NCI-H2081 (cell line): ENCODE measurements at regions not wholly inside any gene's neighbourhood (a gene's known extent, or its start where the extent isn't known, plus 50 kb on each side); places are given as distances from the start of the nearest gene placed in this dataset.

ENCODE experiments used
- DNase-seq, 2 experiments: peaks; one replicate each; lab custom pipeline; 2025; lab: John Stamatoyannopoulos, UW

DNA sequence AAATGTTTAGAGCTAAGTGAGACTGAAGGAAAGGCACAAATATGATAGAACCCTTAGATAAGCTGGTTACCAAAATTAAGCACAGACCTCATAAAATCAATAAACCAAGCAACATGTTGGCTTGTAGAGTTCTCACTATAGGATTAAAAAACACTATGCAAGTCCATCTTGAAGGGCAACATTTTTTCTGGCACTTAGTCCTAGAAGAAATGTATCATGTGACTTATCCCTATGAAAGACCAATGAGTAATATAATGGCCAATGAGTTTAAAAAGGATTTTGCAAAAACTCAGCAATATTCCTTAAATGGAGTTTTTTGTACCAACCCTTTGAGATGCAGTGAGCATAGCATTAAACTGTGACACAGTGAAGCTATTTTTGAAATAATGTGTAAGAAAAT is 216.3 kb upstream of the ADRA1B start:
- no peak for DNase-seq

DNA sequence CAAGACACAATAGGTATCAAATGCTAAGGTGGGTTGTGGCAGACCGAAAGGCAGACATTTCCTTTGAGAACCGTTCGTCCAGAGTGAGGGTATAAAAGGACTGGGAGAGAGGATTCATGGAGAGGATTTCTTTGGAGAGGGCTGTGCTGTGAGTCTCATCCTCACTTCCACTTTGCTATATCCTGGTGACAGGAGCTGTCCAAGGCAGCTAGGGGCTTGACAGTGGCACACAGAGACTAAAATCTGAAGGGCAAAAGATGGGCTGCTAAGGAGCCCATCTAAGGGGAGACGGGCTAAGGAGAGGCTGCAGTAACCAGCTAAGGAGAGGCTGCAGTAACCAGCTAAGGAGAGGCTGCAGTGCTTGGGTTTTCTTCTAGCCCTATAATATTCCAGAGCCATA is 214.0 kb upstream of the ADRA1B start:
- DNase-seq: no peak

DNA sequence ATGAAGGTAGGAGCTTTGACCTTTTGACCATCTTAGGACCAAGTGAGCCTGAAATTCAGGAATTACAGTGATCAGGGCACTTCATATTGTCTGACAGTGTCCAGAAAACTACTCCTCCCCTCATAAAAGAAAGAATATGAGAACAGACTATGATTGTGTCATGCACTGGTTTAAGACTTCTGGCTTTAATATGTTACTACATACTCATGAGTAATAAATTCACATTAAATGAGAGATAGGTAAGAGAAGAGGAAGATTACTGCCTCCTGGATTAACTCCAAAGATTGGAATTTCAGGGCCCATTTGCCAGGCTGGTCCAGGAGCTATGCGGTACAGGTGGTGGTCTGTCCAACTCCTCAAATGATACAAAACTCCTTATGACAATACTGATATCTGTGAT is 213.5 kb upstream of the ADRA1B start:
- DNase-seq: no peak

DNA sequence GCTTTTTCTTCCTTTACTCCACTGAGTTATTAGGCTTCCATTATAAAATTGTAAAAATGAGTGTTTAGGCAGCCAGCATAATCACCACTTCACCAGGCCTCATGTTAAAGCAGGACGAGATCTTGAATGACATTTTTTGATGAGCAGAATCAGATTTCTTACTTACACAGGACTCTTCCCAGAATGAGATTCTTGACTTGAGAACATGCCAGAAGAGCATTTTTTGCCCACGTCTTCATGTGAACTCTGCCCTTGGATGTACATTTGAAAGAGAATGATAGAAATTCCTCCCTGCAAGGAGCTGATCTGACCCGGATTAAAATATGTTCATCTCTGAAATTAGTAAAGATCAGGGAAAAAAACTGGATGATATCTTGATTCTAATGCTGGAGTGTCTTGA is 212.1 kb upstream of the ADRA1B start:
- DNase-seq: no peak

DNA sequence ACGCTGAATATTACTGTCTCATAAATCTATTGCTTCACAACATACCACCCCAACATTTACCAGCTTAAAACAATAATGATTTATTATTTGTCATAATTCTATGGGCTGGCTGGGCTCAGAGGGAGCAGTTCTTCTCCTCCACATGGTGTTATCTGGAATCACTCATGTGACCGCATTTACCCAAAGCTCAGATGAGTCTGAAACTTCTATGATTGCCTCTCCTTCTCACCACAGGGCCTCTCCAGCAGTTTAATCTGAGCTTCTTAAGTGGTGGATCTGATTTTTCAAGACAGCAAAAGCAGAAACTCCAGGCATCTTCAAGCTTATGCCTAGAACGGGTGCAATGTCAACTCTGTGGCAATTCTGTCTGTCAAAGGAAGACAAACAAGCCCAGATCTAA is 210.3 kb upstream of the ADRA1B start:
- no peak for DNase-seq

DNA sequence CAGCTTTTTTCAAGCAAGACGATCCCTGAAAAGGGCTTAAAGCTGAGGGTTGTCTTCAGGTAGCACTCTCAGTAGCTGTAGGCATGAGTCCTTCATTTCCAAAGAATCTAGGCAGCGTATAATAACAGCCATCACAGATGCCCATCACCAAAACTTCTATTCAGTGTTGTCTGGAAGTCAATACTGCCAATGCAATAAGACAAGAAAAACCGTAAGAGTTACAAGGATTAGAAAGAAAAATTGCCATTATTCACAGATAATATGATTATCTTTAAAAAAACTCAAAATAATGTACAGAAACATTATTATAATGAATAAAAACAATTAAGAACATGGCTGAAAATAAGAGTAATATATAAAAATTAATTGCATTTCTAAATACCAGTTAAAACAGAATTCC is 208.2 kb upstream of the ADRA1B start:
- DNase-seq: no peak

DNA sequence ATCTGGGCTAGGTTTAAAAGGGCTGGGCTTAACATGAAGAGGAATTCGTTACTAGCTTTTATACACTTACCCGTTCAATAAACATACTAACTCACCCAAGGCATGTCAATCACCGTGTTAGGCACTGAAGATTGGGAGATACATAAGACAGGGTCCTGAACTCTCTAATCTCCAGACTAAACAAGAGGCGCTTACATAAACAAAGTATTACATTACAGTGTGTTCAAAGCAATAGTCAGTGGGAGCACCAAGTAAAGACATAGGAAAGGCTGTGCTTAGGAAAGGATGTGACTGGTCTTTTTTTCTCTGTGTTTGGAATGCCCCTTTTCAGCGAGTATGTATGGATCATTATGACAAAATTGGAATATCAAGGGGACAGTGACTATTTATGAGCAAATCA is 203.6 kb upstream of the ADRA1B start:
- no peak for DNase-seq

DNA sequence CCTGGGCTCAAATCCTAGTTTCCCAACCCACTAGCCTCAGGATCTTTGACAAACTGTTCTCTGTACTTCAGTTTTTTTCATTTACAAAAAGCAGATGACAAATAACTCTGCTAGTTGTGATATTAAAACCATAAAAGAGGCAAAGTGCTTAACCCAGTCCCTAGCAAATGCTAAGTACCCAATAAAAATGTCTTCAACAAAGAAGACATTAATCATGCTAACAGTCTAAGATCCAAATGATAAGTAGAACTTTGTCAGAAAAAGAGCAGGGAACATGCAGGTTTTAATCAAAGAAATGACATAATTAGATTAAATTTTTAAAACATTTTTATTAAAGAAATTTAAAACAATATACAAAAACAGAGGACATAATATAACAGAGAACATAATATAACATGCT is 203.0 kb upstream of the ADRA1B start:
- no peak for DNase-seq

DNA sequence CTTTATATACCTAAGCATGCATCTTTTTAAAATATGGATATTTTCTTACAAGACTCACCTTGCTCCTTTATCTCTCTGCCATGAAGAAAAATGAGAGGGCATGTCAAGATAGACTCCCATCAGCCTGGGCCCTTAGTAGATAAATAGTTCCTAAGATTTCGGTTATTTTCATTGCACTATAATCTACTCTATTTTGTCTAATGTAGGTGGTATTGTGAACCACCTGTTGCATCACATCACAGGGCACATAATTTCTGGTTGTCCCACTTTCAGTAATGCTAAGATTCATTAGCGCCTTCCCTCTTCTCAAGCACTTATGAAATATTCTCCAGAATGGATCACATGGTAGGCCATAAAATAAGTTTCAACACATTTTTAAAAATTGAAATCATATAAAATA is 202.5 kb upstream of the ADRA1B start:
- no peak for DNase-seq

DNA sequence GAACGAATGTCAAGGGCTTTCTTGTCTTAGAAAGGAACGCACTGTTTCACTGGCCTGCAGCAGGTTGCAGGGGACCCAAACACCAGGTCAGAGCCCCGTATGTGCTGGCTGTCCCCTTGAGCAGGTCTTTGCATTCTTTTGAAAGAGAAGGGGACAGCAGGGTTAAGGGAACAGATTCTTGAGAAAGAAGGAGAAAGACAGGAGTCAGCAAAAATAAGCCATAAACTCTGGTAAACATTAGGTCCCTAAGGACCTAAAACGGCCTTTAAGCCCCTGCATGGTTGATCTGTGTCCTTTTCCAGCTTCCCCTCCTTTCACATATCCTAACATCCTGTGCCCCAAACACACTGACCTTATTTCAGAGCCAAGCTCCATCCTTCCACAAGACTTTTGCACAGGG is 190.8 kb upstream of the ADRA1B start:
- no peak for DNase-seq

DNA sequence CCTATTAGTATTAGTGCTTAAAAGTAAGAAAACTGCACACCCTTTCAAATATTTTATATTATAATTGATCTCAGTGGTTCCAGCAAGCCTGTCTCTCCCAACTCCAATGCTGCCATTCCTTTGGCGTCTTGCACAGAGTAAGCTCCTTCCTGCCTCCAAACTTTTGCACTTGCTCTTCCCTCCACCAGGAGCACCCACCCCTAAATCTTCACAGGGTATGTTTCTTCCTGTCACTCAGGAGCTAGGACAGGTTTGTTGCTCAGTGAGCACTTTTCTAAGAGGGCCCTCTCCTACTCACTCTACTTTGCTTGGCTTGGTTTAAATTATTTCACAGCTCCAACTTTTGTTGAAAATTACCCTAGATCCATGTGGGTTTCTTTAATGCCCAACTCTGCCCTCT is 189.1 kb upstream of the ADRA1B start:
- DNase-seq: no peak

DNA sequence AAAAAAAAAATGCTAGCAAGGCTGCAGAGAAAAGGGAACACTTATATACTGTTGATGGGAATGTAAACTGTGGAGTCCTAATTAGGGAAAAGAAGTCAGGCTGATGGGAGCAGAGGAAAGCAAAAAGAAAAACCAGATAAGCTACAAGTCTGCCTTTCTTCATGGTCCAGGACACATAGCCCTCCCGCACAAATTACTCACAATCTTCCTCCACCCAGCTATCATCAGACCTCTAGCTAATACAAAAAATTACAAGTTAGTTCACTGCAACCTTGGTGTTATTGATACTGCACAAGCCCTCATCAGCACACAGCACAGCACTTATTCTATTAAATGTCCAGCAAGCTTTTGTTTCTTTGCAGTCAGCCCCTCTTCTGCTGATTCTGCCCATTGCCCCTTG is 186.0 kb upstream of the ADRA1B start:
- DNase-seq: no peak

DNA sequence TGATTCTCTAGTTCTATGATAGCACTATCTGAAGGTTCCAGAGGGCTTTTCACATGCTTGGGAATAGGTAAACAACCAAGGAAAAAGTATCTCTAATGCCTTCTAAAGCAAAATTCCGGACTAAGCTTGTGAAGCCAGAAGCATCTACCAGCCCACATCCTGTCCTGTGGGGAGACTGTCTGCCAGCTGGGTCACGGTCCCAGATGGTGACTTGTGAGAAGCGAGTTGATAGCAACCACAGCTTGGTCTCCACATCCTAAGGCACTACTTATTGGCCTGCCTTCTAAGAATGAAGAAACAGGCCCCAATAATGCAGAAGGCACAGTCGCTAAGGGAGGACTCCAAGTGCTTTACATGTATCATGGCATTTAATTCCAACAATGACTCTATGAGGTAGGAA is 184.1 kb upstream of the ADRA1B start:
- DNase-seq: no peak

DNA sequence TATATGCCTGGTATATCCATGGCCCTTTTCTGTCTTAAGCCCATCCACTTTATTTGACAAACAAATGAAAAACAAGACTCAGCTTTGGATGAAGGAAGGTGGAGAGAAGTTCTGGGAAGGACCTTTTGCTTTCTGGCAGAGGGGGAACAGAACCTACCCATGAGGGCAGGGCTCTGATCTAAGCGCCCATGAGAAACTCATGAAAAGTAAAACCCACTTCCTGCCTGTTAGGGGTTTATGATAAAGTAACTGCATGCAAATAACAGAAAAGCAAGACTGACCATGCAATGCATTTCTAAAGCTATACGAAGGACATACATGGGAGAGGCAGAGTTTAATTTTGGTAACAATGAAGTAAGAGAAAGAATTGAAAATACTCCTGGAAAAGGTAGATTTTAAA is 181.9 kb upstream of the ADRA1B start:
- DNase-seq: no peak

DNA sequence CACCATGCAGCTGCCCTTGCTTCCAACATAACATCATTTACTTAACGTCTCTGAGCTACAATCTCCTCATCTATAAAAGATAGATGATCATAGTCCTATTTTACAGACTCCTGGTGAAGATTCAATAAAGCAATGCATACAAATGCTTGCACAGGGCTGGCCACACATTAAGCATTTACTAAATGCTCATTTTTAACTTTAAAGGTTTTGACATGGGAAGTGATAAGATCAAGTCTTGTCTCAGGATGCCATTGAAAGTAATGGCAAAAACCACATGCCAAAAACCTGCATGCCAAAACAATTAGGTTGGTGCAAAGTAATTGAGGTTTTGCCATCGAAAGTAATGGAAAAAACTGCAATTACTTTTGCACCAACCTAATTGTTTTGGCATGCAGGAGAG is 181.2 kb upstream of the ADRA1B start:
- no peak for DNase-seq

DNA sequence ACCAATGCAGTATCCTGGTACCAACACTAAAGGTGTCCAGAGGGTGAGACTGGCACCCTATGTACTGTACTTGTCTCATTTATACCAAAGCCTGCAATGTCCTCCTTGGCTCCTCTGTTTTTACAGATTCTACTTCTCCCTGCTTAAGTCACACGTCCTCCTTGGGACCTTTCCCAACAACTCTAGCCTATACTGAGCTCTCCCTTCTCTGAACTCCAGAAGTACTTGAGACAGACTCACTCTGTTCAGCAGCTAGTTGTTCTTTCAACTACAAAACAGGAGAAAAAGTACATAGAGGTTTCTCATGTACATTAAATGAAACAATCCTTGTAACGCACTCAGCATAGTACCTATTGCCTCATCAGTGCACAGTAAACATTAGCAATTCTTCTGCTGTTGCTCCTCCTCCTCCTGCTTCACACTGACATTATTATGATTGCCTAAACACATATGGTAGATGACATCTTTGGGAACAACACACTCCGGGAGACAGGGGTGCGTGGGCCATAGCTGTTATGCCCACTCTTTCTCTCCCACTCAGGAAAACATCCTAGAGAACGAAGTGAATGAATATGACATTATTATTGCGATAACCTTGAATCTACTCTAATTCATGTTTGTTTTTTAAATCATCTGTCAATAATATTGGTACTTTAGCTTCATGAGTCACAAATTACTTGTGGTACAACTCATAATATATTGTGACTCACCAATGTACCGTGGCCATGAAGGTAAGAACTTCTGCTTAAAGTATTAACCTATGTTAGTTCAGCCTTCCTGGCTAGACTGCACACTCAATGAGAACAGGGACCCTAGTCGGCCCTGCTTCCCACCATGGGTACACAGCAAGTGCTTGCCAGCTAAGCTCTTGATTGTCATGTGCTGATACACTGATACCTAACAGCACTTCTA is 180.3 kb upstream of the ADRA1B start:
- DNase-seq: no peak

DNA sequence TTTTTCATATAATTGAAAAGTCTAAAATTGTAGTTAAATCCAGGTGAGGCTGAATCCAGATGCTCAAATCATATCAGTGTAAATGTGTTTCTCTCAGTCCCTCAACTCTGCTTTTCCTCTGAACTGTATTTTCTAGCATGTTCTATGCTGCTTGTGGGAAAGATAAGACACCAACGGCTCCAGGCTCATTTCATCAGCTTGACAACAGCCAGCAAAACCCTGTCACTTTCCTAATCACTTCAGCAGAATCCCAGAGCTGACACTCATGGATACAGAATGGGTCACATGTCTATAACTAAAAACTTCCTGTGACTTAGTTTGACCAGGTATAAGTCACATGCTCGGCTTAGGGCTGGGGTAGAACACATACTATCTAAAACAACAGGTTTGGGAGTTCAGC is 179.4 kb upstream of the ADRA1B start:
- DNase-seq: no peak

DNA sequence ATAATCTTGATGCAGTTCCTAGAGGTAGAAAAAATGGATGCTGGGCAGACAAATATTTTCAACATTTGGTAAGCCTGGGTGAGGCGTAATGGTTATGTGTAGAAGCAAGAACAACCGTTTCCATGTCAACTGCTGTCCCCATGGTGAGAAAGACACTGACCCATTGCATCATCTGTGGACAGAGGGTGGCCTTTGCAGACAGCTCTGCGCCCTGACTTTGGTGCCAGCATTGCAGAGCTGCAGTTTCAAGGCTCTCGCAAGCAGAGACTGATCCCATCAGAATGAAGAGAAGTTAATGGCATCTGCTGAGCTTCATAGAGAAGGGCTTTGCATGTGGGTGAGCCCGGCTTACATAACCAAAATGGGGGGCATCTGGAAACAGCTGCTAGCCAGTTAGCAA is 179.0 kb upstream of the ADRA1B start:
- no peak for DNase-seq

DNA sequence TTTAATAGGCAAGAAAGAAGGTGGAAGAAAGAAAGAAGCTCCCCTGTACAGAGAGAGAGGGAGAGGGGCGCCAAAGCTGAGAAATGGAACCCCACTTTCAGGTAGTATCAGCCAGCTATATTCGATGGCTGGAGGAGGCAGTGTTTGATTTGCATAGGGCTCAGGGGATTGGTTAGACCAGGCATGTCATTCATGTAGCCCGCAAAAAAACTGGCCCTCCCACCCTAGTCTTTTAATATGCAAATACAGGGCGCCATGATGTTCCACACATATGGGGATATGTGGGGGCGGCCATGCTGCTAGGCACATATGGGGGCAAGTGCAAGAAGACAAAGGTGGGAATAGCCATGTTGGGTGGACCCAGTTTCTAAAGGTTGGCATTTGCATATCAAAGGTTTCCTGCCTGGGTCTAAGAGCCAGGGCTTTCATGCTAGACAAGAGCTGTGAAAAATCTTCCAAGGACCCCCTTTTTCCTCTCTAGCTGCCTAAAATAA is 174.4 kb upstream of the ADRA1B start:
- no peak for DNase-seq

DNA sequence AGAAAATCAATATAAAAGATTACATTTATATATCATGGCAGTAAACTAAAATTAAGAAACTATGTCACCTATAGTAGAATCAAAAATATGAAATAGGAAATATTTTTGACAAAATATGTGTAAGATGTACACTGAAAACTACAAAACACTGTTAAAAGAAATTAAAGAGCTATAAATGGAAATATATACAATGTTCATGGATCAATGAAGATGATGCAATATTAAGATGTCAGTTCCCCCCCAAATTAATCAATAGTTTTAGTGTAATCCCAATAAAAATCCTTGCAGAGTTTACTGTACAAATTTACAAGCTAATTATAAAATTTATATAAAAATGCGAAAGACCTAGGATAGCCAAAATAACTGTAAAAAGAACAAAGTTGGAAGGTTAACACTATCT is 173.0 kb upstream of the ADRA1B start:
- DNase-seq: no peak

DNA sequence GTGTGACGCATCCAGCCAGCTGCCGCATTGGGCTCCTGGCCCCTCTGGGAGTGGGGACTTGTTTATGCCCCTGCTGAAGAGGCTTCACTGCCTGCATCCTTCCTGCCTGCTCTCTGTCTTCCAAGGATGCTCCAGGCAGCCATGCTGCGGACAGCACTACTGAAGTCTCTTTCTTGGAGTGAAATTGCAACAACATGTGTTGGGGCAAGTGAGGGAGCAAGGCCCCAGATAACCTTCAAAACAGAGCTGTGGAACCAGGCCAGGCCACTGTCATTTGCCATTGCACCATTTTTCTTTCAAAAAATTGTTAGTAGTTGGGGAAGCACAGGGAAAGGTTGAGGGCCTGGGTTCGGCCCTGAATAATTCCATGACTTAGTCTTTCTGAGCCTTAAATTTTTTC is 169.6 kb upstream of the ADRA1B start:
- no peak for DNase-seq

DNA sequence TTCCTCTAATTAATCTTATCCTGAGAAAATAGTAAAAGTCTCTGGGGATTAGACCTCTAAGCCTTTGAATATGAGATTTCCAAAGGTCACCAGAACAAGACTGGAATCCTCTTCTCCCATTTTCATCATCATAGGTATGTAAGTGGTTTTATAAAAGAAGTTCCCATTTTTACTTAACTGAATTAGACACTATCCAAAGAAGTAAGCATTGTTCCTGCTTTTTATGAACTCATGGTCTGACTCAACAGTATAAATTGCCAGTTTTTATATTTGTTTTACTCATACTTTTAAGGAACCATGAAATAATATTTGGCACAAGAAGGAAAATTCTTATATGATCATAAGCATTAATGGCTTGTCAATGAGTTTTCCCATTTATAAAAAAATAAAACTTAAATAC is 167.1 kb upstream of the ADRA1B start:
- no peak for DNase-seq

DNA sequence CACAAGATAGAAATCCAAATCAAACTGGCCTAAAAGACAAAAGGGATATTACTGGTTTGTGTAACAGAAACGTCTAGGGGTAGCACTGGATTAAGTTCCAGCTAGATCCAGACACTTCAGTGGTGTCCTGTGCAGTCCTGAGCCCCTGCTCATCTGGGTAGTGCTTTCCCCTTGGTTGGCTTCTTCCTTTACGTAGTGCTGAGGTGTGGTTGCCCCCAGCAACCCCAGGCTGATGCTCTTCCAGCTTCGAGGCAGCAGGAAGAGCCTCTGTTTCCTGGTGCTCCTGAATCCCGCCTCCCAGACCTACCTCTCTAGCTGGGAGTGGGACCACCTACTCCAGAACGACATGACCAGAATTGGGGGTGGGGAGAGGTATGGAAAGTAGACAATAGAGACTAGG is 166.1 kb upstream of the ADRA1B start:
- no peak for DNase-seq

DNA sequence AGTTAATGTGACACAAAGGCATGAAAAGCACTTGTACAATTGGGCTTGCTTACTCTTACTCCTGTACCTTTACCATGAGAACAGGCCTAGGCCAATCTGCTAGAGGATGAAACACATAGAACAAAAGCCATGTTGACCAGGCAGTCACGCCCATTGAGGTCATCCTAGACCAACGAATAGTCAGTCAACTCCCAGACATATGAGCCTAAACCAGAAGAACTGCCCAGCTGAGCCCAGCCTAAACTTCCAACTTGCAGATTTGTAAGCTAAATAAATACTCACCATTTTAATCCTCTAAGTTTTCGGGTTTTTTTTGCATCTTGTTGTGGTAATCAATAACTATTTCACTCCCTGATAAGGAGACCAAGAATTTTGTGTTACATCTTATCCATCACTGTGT is 164.8 kb upstream of the ADRA1B start:
- no peak for DNase-seq
